Kidney (tissue), 13 donors: ENCODE measurements at regions not wholly inside any gene's neighbourhood (a gene's known extent, or its start where the extent isn't known, plus 50 kb on each side); places are given as distances from the start of the nearest gene placed in this dataset.

Experiments used
- DNase-seq, 5 donors: peaks; one replicate each; pipeline ENCODE4 v3.0.0-alpha.2; 2013 to 2020
- FAIRE-seq: peaks from 2 replicates; lab custom pipeline; 2012; peaks lifted over from hg19 to GRCh38; lab: Jason Lieb, UNC
- H3K27ac ChIP-seq, 2 donors: one replicate each; pipeline ENCODE4 v1.7.0; 2013; ENCODE audit warnings: low read depth in 2 of 2, low read length in 2 of 2, inconsistent platforms in 1 of 2
- H3K27me3 ChIP-seq: one replicate; pipeline ENCODE4 v1.7.1; 2013; ENCODE audit warnings: low read length, inconsistent platforms; ENCODE audit not compliant: control insufficient read depth, insufficient read depth
- H3K36me3 ChIP-seq, 3 donors: one replicate each; pipeline versions ENCODE4 v1.7.0 to v1.7.1; 2013; ENCODE audit warnings: low read length in 3 of 3, control low read depth in 1 of 3, inconsistent platforms in 1 of 3; ENCODE audit not compliant: insufficient read depth in 3 of 3, control insufficient read depth in 2 of 3
- H3K4me1 ChIP-seq, 3 donors: one replicate each; pipeline versions ENCODE4 v1.7.0 to v1.7.1; 2013; ENCODE audit warnings: low read length in 3 of 3, inconsistent platforms in 1 of 3, low read depth in 1 of 3; ENCODE audit not compliant: control insufficient read depth in 2 of 3, insufficient read depth in 2 of 3
- H3K4me3 ChIP-seq, 3 donors: one replicate each; pipeline versions ENCODE4 v1.7.0 to v1.8.1; 2013; ENCODE audit warnings: low read length in 3 of 3, control low read depth in 1 of 3, inconsistent platforms in 1 of 3
- H3K9ac ChIP-seq, 3 donors: one replicate each; pipeline versions ENCODE4 v1.7.0 to v1.7.1; 2013; ENCODE audit warnings: low read length in 3 of 3, control low read depth in 1 of 3, inconsistent platforms in 1 of 3
- H3K9me3 ChIP-seq, 3 donors: one replicate each; pipeline versions ENCODE4 v1.7.0 to v1.7.1; 2013; ENCODE audit warnings: low read length in 3 of 3, control low read depth in 1 of 3, inconsistent platforms in 1 of 3; ENCODE audit not compliant: control insufficient read depth in 2 of 3, insufficient read depth in 1 of 3
- intact Hi-C: fragments of 100-400 bp; cut with DNase I; formaldehyde crosslinking; loops from one replicate; pipeline ENCODE4 v1.11.1; 2022
- TF ChIP-seq, protein P1 (sequence below): IDR thresholded peaks from 3 replicates; pipeline ENCODE4 v1.5.1; 2012; ENCODE audit warnings: mild to moderate bottlenecking, moderate library complexity, borderline replicate concordance; ENCODE audit not compliant: insufficient read depth; ENCODE audit errors: extremely low read depth
- donor health status: control.
- donor health status: control.
- donor health status: control.
- donor health status: control.
- donor health status: control.
- donor health status: DM: yes; HTN: yes; CAD: no.
- donor health status: Normal renal cell carcinoma (clear cell type).

DNA sequence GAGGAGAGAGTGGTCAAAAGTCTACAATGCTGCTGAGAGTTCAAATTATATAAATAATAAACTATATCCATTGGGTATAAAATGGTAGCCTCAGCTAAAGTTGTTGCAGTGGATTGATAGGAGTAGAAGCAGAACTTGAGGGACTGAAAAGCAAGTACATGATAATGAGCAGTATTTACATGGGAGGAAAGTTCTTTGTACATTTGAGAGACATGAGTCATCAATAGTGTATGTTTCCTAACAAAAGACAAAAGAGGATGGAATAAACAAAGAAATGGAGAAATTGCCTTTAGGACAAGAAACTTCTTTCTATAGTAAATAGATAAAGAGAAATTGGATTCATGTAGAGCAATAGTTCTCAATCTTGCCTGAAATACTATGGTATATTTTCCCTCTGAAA is 110.0 kb upstream of the PLSCR5 start:
- H3K4me3 ChIP-seq = no peak overlapping the region
- no peak overlapping the region for H3K27ac ChIP-seq
- TF ChIP-seq, protein P1, sequence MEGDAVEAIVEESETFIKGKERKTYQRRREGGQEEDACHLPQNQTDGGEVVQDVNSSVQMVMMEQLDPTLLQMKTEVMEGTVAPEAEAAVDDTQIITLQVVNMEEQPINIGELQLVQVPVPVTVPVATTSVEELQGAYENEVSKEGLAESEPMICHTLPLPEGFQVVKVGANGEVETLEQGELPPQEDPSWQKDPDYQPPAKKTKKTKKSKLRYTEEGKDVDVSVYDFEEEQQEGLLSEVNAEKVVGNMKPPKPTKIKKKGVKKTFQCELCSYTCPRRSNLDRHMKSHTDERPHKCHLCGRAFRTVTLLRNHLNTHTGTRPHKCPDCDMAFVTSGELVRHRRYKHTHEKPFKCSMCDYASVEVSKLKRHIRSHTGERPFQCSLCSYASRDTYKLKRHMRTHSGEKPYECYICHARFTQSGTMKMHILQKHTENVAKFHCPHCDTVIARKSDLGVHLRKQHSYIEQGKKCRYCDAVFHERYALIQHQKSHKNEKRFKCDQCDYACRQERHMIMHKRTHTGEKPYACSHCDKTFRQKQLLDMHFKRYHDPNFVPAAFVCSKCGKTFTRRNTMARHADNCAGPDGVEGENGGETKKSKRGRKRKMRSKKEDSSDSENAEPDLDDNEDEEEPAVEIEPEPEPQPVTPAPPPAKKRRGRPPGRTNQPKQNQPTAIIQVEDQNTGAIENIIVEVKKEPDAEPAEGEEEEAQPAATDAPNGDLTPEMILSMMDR = no peak
- intact Hi-C loops = no loop called here
- H3K9me3 ChIP-seq = no peaks in the 10 kb centered on the region
- H3K4me1 ChIP-seq = no peaks in the 10 kb centered on the region
- H3K9ac ChIP-seq = no peak overlapping the region
- FAIRE-seq (no peak), DNase-seq (no peak)
- H3K27me3 ChIP-seq = no peaks in the 10 kb centered on the region
- H3K36me3 ChIP-seq = no peaks in the 10 kb centered on the region

DNA sequence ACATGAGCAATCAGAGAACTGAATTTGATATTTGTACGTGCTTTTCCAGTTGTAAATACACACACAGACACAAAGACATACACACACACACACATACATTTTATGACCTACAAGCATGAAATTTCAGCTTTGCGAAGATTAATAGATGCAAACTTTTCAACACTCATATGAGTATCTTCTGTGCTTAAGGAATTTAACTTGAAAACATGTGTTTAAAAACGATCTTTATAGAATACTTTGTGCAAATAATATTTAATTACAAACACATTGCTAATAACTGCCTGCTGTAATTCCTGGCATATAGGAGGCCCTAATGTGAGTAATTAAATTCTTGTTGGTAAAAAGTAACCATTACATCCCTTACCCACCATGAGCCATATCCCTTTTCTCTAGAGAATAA is 107.7 kb upstream of the PLSCR5 start:
- Histone ChIP-seq H3K36me3 (no peaks in the 10 kb centered on the region), H3K27ac (no peak overlapping the region), H3K4me3 (no peak overlapping the region), H3K27me3 (no peaks in the 10 kb centered on the region), H3K9ac (no peak overlapping the region), H3K9me3 (no peaks in the 10 kb centered on the region), H3K4me1 (no peaks in the 10 kb centered on the region)
- TF ChIP-seq, protein P1 = no peak
- FAIRE-seq (no peak), DNase-seq (no peak)
- intact Hi-C loops = no loop called here

DNA sequence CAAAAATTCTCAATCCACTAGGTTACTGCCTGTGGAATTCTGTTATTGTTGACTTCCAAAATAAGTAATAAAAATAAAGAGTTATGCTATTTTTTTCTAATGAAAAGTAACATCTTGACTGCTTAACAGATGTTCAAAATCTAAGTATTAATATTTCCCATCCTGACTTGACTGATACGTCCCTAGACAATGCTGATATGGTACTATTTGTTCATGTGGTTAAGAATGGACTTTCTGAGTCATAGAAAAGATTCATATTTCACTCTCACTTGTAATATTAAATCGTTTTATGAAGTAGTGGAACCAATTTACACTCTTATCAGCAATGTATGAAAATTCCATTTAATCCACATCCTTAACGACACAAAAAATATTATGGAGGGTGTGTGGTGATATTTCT is 104.8 kb upstream of the PLSCR5 start:
- Histone ChIP-seq H3K9ac (no peak overlapping the region), H3K27ac (no peak overlapping the region), H3K4me1 (no peaks in the 10 kb centered on the region), H3K36me3 (no peaks in the 10 kb centered on the region), H3K4me3 (no peak overlapping the region), H3K27me3 (no peaks in the 10 kb centered on the region), H3K9me3 (no peaks in the 10 kb centered on the region)
- no peak for FAIRE-seq
- DNase-seq = no peak
- TF ChIP-seq, protein P1 = no peak
- intact Hi-C loops = no loop called here

DNA sequence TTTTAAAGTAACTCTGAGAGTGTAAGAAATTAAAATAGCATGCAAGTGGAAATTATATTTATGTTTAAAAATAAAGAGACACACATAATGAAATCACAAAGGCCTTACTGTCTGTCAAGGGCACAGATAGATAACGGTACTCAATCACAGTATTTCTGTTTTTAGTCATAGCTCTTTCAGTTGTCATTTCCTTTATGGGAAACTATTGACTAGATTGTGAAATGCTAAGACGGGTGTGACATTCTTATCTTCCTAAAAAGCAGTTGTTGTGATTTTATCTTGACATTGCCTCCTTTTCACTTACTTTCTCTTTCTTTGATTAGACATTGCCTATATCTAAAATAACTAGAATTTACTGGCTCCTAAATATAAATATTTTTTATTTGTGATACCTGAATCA is 100.1 kb upstream of the PLSCR5 start:
- H3K9me3 ChIP-seq = no peaks in the 10 kb centered on the region
- no peak overlapping the region for H3K4me3 ChIP-seq
- H3K9ac ChIP-seq = no peak overlapping the region
- no peaks in the 10 kb centered on the region for H3K36me3 ChIP-seq
- no peaks in the 10 kb centered on the region for H3K27me3 ChIP-seq
- FAIRE-seq (no peak), DNase-seq (no peak)
- intact Hi-C loops = no loop called here
- no peaks in the 10 kb centered on the region for H3K4me1 ChIP-seq
- TF ChIP-seq, protein P1 = no peak
- H3K27ac ChIP-seq = no peak overlapping the region
